A549 (cell line): ENCODE measurements at regions not wholly inside any gene's neighbourhood (a gene's known extent, or its start where the extent isn't known, plus 50 kb on each side); places are given as distances from the start of the nearest gene placed in this dataset.
"Not testable (repeated sequence)": the region's sequence is repeated elsewhere in the genome, so short reads cannot be mapped to it uniquely, and the experiment has no call there.

Experiments
- ATAC-seq, 2 experiments: fragments of 200-7000 bp in 1 of 2; fragments of >200 bp in 1 of 2; cut with Nextera tagmentation in 1 of 2; cut with Tn5 transposase in 1 of 2; 3 replicates each; pipeline versions ENCODE4 v1.8.0 to v1.9.1; 2018 to 2020; ENCODE audit warnings: mild to moderate bottlenecking in 1 of 2, moderate library complexity in 1 of 2
- CTCF ChIA-PET: fragments of 300-600 bp; sonication (Branson Sonifier 250); formaldehyde crosslinking; extraction: SDS; loops from one replicate; lab custom pipeline; 2021; ENCODE audit warnings: antibody characterized with exemption, inconsistent platforms; lab: Yijun Ruan, JAX
- POLR2A ChIA-PET: fragments of 350-600 bp; formaldehyde crosslinking; extraction: SDS; loops from one replicate; lab custom pipeline; 2021; ENCODE audit warnings: antibody characterized with exemption, inconsistent platforms; lab: Yijun Ruan, JAX
- DNase-seq, 2 experiments: peaks; one replicate each; pipeline versions ENCODE4 v3.0.0 to v3.0.0-alpha.2; 2011 to 2016; ENCODE audit warnings: low read depth in 1 of 2, low spot score in 1 of 2
- FAIRE-seq: peaks from 2 replicates; lab custom pipeline; 2011; peaks lifted over from hg19 to GRCh38; lab: Jason Lieb, UNC
- H3K27ac ChIP-seq, 2 experiments: fragments of >200 bp; sonication (Bioruptor Twin); formaldehyde crosslinking; 3 replicates each; pipeline ENCODE4 v1.5.1; 2016 to 2017
- H3K4me1 ChIP-seq: fragments of >200 bp; sonication (Bioruptor Twin); formaldehyde crosslinking; 3 replicates; pipeline ENCODE4 v1.6.1; 2016
- H3K4me2 ChIP-seq: fragments of >200 bp; sonication (Bioruptor Twin); formaldehyde crosslinking; 3 replicates; pipeline ENCODE4 v1.6.1; 2016
- H3K4me3 ChIP-seq: fragments of >200 bp; sonication (Bioruptor Twin); formaldehyde crosslinking; 3 replicates; pipeline ENCODE4 v1.5.1; 2016
- H3K9me3 ChIP-seq: fragments of >200 bp; sonication (Bioruptor Twin); formaldehyde crosslinking; 3 replicates; pipeline ENCODE4 v1.6.1; 2016
- EHF ChIP-seq: fragments of 250-450 bp; sonication (Bioruptor Pico); IDR thresholded peaks from 2 replicates; pipeline ENCODE4 v1.5.0; 2020; ENCODE audit warnings: mild to moderate bottlenecking
- FOSB ChIP-seq: fragments of 250-450 bp; sonication (Bioruptor Pico); IDR thresholded peaks from 2 replicates; pipeline ENCODE4 v1.5.0; 2020; ENCODE audit warnings: mild to moderate bottlenecking, moderate library complexity
- GATA3 ChIP-seq: IDR thresholded peaks from 2 replicates; pipeline ENCODE4 v1.6.1; 2012; ENCODE audit warnings: borderline replicate concordance
- HDAC2 ChIP-seq: fragments of 200-600 bp; sonication (generic); IDR thresholded peaks from 2 replicates; pipeline ENCODE4 v1.6.1; 2016
- HEYL ChIP-seq: fragments of 250-450 bp; sonication (Bioruptor Pico); IDR thresholded peaks from 2 replicates; pipeline ENCODE4 v1.8.0; 2021; ENCODE audit warnings: mild to moderate bottlenecking, moderate library complexity
- JUNB ChIP-seq: fragments of >200 bp; sonication (Bioruptor Twin); formaldehyde crosslinking; IDR thresholded peaks from 2 replicates; pipeline ENCODE4 v1.6.1; 2016
- NPAS2 ChIP-seq: fragments of 250-450 bp; sonication (Bioruptor Pico); IDR thresholded peaks from 2 replicates; pipeline ENCODE4 v1.8.0; 2022; ENCODE audit warnings: mild to moderate bottlenecking, moderate library complexity, borderline replicate concordance
- NR3C1 ChIP-seq: fragments of >200 bp; sonication (Bioruptor Twin); formaldehyde crosslinking; IDR thresholded peaks from 3 replicates; pipeline ENCODE4 v1.6.1; 2017
- POLR2AphosphoS2 ChIP-seq: conservative IDR thresholded peaks from 2 replicates; pipeline ENCODE4 v1.6.1; 2012; ENCODE audit warnings: low read length, improper control_type of control experiment, inconsistent platforms
- RAD21 ChIP-seq, 2 experiments: fragments of >200 bp in 1 of 2; sonication (Bioruptor Twin) in 1 of 2; formaldehyde crosslinking in 1 of 2; IDR thresholded peaks in 1 of 2; conservative IDR thresholded peaks in 1 of 2; 2 replicates in 1 of 2; 3 replicates in 1 of 2; pipeline ENCODE4 v1.6.1; 2012 to 2018; ENCODE audit warnings: inconsistent platforms in 1 of 2
- SMC3 ChIP-seq: fragments of >200 bp; sonication (Bioruptor Twin); formaldehyde crosslinking; IDR thresholded peaks from 3 replicates; pipeline ENCODE4 v1.6.1; 2018; ENCODE audit warnings: inconsistent platforms
- ZC3H11A ChIP-seq: fragments of 450-650 bp; IDR thresholded peaks from 2 replicates; pipeline ENCODE4 v1.6.1; 2014; ENCODE audit warnings: antibody characterized with exemption, mild to moderate bottlenecking
- ZFP36 ChIP-seq: fragments of 450-650 bp; IDR thresholded peaks from 2 replicates; pipeline ENCODE4 v1.6.1; 2014; ENCODE audit warnings: borderline replicate concordance; ENCODE audit not compliant: partially characterized antibody
- ZSCAN20 ChIP-seq: fragments of 250-450 bp; sonication (Bioruptor Pico); IDR thresholded peaks from 2 replicates; pipeline ENCODE4 v1.8.0; 2022; ENCODE audit warnings: mild to moderate bottlenecking, moderate library complexity
- WGBS: methylation state at CpG from one replicate; pipeline ENCODE4 v1.1.6; 2017; ENCODE audit errors: missing lambda C conversion rate; 5-methylcytosine and 5-hydroxymethylcytosine counted together
- TF ChIP-seq, protein P1 (sequence below): IDR thresholded peaks from 2 replicates; pipeline ENCODE4 v1.6.1; 2012
- TF ChIP-seq, protein P2 (sequence below): fragments of >200 bp; sonication (Bioruptor Twin); formaldehyde crosslinking; IDR thresholded peaks from 3 replicates; pipeline ENCODE4 v1.6.1; 2016
- TF ChIP-seq, protein P3 (sequence below): fragments of 450-650 bp; IDR thresholded peaks from 2 replicates; pipeline ENCODE4 v1.6.1; 2014; ENCODE audit warnings: antibody characterized with exemption

DNA sequence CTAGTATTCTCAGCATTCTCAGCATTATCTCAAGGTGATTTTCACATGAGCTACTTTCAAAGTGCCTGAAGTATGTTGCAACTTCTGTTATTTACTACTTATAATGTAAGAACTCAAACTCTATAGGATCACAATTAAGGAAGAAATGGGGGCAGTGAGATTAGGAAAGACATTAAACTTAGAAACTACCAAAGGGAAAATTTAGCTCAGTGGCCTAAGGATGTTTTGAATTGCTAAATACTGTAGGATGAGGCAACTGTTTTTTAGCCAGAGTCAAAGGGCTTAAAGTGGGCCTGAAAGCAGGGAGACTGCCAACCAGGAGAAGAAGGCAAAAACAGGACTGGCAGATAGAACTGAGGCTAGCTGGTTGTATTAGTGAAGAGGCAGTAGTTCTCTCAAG lies 55.5 kb upstream of the MBNL1 start:
- peaks cover 6% of the 10 kb centered on the region; the same call in 1 of the 3 replicates for H3K4me1 ChIP-seq
- ChIA-PET POLR2A (interaction anchor here (1.1 kb wide), 1 partner anchor 56 kb away, joined by 4 read pairs; the partner anchor contains the start of gene MBNL1), CTCF (interaction anchor here (1.6 kb wide), 1 partner anchor 230 kb away, joined by 3 read pairs; no protein-coding TSS in a partner anchor)
- no peak for FAIRE-seq
- H3K4me2 ChIP-seq = no peak overlapping the region
- TF ChIP-seq POLR2AphosphoS2 (no peak), GATA3 (no peak), HDAC2 (no peak), RAD21 (conservative IDR thresholded peaks at IDR 0.05 in 1 of 2, IDR thresholded peaks at IDR 0.05 in 1 of 2) (no peak), ZFP36 (no peak), FOSB (no peak)
- no peak overlapping the region for H3K4me3 ChIP-seq
- no peak for ATAC-seq
- H3K27ac ChIP-seq = no peak overlapping the region
- no peaks in the 10 kb centered on the region for H3K9me3 ChIP-seq
- no peak for DNase-seq

DNA sequence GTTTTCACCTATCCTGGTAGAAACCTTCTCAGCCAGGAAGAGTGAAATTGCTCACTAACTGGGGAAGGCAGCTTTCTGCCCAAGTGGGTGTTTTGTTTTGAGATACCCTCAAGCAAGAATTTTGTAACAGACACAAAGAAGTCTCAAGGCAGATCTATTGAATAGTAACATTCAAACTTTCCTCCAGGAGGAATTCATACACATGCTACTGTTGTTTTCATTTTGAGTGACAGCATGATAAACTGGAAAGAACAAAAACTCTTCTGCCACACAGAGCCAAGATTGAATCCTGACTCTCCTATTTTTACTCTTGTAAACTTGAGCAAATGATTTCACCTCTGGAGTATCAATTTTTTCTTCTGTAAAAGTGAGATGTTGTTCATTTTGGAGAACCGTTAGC lies 54.8 kb upstream of the MBNL1 start:
- no peak for TF ChIP-seq EHF (CRISPR knock-in tag)
- TF ChIP-seq ZSCAN20 (CRISPR knock-in tag) = no peak
- TF ChIP-seq GATA3 = no peak
- no peak for TF ChIP-seq SMC3
- TF ChIP-seq, protein P1, sequence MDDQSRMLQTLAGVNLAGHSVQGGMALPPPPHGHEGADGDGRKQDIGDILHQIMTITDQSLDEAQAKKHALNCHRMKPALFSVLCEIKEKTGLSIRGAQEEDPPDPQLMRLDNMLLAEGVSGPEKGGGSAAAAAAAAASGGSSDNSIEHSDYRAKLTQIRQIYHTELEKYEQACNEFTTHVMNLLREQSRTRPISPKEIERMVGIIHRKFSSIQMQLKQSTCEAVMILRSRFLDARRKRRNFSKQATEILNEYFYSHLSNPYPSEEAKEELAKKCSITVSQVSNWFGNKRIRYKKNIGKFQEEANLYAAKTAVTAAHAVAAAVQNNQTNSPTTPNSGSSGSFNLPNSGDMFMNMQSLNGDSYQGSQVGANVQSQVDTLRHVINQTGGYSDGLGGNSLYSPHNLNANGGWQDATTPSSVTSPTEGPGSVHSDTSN = no peak
- TF ChIP-seq, protein P2, sequence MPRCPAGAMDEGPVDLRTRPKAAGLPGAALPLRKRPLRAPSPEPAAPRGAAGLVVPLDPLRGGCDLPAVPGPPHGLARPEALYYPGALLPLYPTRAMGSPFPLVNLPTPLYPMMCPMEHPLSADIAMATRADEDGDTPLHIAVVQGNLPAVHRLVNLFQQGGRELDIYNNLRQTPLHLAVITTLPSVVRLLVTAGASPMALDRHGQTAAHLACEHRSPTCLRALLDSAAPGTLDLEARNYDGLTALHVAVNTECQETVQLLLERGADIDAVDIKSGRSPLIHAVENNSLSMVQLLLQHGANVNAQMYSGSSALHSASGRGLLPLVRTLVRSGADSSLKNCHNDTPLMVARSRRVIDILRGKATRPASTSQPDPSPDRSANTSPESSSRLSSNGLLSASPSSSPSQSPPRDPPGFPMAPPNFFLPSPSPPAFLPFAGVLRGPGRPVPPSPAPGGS = no peak
- H3K4me2 ChIP-seq = no peak overlapping the region
- POLR2A ChIA-PET = no interaction called here
- H3K4me3 ChIP-seq = no peak overlapping the region
- WGBS = 78% methylated on average over 1 of the region's 1 CpG
- H3K9me3 ChIP-seq = no peaks in the 10 kb centered on the region
- ATAC-seq (no peak), FAIRE-seq (no peak), DNase-seq (no peak)
- CTCF ChIA-PET = no interaction called here
- H3K4me1 ChIP-seq = peaks cover 6% of the 10 kb centered on the region; the same call in 1 of the 3 replicates
- no peak overlapping the region for H3K27ac ChIP-seq

DNA sequence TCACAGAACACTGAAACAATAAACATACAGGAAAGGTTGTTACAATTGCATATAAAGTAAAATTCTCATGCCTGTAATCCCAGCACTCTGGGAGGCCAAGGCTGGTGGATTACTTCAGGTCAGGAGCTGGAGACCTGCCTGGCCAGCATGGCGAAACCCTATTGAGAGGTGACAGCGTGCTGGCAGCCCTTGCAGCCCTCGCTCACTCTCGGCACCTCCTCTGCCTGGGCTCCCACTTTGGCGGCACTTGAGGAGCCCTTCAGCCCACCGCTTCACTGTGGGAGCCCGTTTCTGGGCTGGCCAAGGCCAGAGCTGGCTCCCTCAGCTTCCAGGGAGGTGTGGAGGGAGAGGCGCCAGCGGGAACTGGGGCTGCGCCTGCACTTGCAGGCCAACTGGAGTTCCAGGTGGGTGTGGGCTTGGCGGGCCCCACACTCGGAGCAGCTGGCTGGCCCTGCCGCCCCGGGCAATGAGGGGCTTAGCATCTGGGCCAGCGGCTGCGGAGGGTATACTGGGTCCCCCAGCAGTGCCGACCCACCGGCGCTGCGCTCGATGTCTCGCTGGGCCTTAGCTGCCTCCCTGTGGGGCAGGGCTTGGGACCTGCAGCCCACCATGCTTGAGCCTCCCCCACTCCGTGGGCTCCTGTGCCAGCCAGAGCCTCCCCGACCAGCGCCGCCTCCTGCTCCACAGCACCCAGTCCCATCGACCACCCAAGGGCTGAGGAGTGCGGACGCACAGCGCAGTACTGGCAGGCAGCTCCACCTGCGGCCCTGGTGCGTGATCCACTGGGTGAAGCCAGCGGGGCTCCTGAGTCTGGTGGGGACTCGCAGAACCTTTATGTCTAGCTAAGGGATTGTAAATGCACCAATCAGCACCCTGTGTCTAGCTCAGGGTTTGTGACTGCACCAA lies 51.5 kb upstream of the MBNL1 start:
- WGBS = 92% methylated on average over 21 of the region's 34 CpGs
- FAIRE-seq, H3K4me2 ChIP-seq, DNase-seq, H3K27ac ChIP-seq, H3K9me3 ChIP-seq, H3K4me3 ChIP-seq, POLR2A ChIA-PET, ATAC-seq, H3K4me1 ChIP-seq: not testable (repeated sequence)
- CTCF ChIA-PET = interaction anchor here (2.1 kb wide), 1 partner anchor 33 kb away, joined by 5 read pairs; no protein-coding TSS in a partner anchor

DNA sequence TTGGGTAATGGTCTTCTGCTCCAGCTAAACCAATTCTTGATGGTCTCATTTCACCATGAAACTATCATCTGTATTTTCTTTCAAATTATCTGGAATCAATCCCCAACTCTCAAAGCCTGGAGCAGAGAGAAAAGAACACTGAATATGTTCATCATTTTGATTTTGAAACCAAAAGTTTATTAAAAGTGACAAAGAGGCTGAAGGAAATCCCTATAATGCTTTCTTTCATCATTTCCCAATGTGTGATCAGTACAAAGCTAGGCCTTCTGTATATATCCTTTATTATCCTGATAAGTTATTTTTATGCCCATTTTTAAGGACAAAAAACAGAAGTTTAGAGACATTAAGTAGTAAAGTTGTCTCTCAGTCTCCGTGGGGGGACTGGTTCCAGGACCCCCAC lies 50.1 kb upstream of the MBNL1 start:
- FAIRE-seq = no peak
- CTCF ChIA-PET = interaction anchor here (0.5 to 2.1 kb wide), 4 partner anchors 14 to 40 kb away, joined by 3 to 5 read pairs (median 4); no protein-coding TSS in a partner anchor
- ATAC-seq = no peak

More for the DNA sequence above, 50.1 kb upstream of the MBNL1 start:
- Histone ChIP-seq H3K4me3 (no peak overlapping the region), H3K9me3 (no peaks in the 10 kb centered on the region), H3K4me2 (no peak overlapping the region), H3K27ac (no peak overlapping the region), H3K4me1 (peaks cover 9% of the 10 kb centered on the region; the same call in 2 of the 3 replicates)
- POLR2A ChIA-PET = no interaction called here
- 82% methylated on average over 1 of the region's 1 CpG for WGBS
- no peak for TF ChIP-seq ZSCAN20 (CRISPR knock-in tag)
- TF ChIP-seq RAD21 (conservative IDR thresholded peaks at IDR 0.05 in 1 of 2, IDR thresholded peaks at IDR 0.05 in 1 of 2) = no peak
- no peak for TF ChIP-seq HEYL (CRISPR knock-in tag)
- no peak for TF ChIP-seq GATA3
- TF ChIP-seq NR3C1 = no peak
- TF ChIP-seq, protein P3, sequence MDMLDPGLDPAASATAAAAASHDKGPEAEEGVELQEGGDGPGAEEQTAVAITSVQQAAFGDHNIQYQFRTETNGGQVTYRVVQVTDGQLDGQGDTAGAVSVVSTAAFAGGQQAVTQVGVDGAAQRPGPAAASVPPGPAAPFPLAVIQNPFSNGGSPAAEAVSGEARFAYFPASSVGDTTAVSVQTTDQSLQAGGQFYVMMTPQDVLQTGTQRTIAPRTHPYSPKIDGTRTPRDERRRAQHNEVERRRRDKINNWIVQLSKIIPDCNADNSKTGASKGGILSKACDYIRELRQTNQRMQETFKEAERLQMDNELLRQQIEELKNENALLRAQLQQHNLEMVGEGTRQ = no peak
- TF ChIP-seq JUNB = no peak
- no peak for TF ChIP-seq NPAS2 (CRISPR knock-in tag)
- no peak for TF ChIP-seq ZC3H11A
- no peak for DNase-seq
